HG02973 (cell line): ENCODE measurements at regions not wholly inside any gene's neighbourhood (a gene's known extent, or its start where the extent isn't known, plus 50 kb on each side); places are given as distances from the start of the nearest gene placed in this dataset.

Experiments used
- ATAC-seq: cut with Tn5 transposase; IDR thresholded peaks from one replicate; pipeline ENCODE4 v1.9.1; 2021; ENCODE audit warnings: moderate library complexity; ENCODE audit not compliant: unreplicated experiment

GRCh38 chr9:10961883-10962282 lies 349.1 kb upstream of the PTPRD start:
- ATAC-seq, result no peak

- no peak for ATAC-seq
Observed at GRCh38 chr9:10983251-10983650, 370.4 kb upstream of the PTPRD start.

- ATAC-seq, result no peak
Observed at GRCh38 chr9:10999646-11000045, 386.8 kb upstream of the PTPRD start.

GRCh38 chr9:11001546-11001945 lies 388.7 kb upstream of the PTPRD start:
- ATAC-seq, result no peak

GRCh38 chr9:11002705-11003104 lies 389.9 kb upstream of the PTPRD start:
- ATAC-seq, result no peak

GRCh38 chr9:11003836-11004235 lies 391.0 kb upstream of the PTPRD start:
- ATAC-seq, result no peak

GRCh38 chr9:11011696-11012095 lies 398.9 kb upstream of the PTPRD start:
- ATAC-seq, result no peak

GRCh38 chr9:11016081-11016480 lies 403.3 kb upstream of the PTPRD start:
- ATAC-seq, result no peak

GRCh38 chr9:11023201-11023600 lies 410.4 kb upstream of the PTPRD start:
- ATAC-seq, result no peak

GRCh38 chr9:11025775-11026174 lies 413.0 kb upstream of the PTPRD start:
- no peak for ATAC-seq

GRCh38 chr9:11038366-11038765 lies 425.6 kb upstream of the PTPRD start:
- no peak for ATAC-seq

- no peak for ATAC-seq
Observed at GRCh38 chr9:11039006-11039405, 426.2 kb upstream of the PTPRD start.

- ATAC-seq, result no peak
Observed at GRCh38 chr9:11045589-11045988, 432.8 kb upstream of the PTPRD start.

- ATAC-seq, result no peak
Observed at GRCh38 chr9:11063263-11063662, 450.5 kb upstream of the PTPRD start.

- ATAC-seq, result no peak
Observed at GRCh38 chr9:11064909-11065308, 452.1 kb upstream of the PTPRD start.

- no peak for ATAC-seq
Observed at GRCh38 chr9:11072176-11072575, 459.4 kb upstream of the PTPRD start.

- ATAC-seq, result no peak
Observed at GRCh38 chr9:11086561-11086960, 473.8 kb upstream of the PTPRD start.

GRCh38 chr9:11088821-11089374 lies 476.1 kb upstream of the PTPRD start:
- ATAC-seq, result no peak

GRCh38 chr9:11092974-11093373 lies 480.2 kb upstream of the PTPRD start:
- no peak for ATAC-seq

GRCh38 chr9:11097020-11097419 lies 484.2 kb upstream of the PTPRD start:
- no peak for ATAC-seq

GRCh38 chr9:11103525-11103924 lies 490.7 kb upstream of the PTPRD start:
- no peak for ATAC-seq

- no peak for ATAC-seq
Observed at GRCh38 chr9:11107196-11107595, 494.4 kb upstream of the PTPRD start.

GRCh38 chr9:11128156-11128555 lies 515.4 kb upstream of the PTPRD start:
- ATAC-seq, result no peak

GRCh38 chr9:11135851-11136250 lies 523.0 kb upstream of the PTPRD start:
- no peak for ATAC-seq
